ENCODE measurements at regions not wholly inside any gene's neighbourhood (a gene's known extent, or its start where the extent isn't known, plus 50 kb on each side); places are given as distances from the start of the nearest gene placed in this dataset.

- no peak for TF ChIP-seq POLR2A (IDR thresholded peaks at IDR 0.05)
- TF ChIP-seq POLR2AphosphoS5 (IDR thresholded peaks at IDR 0.05) = no peak
- no peak for TF ChIP-seq CTCF (IDR thresholded peaks at IDR 0.05)
- no peaks in the 10 kb centered on the region for H3K27me3 ChIP-seq (replicated peaks; ENCODE audit: insufficient read depth)
- WGBS = 89% methylated on average over 10 of the region's 10 CpGs
- no peak overlapping the region for H3K27ac ChIP-seq
- H3K9me3 ChIP-seq = no peaks in the 10 kb centered on the region
- H3K4me1 ChIP-seq (replicated peaks) = no peaks in the 10 kb centered on the region
- no peaks in the 10 kb centered on the region for H3K36me3 ChIP-seq
- no peak for DNase-seq (ENCODE audit: low spot score)
- H3K4me3 ChIP-seq = no peak overlapping the region
- intact Hi-C loops (cut with DNase I) = loop anchor here (10.0 kb wide), 1 partner anchor 201 kb away; the partner anchor contains the start of gene GADD45G
Measured at GRCh38 chr9:89805571-89806292, 200.9 kb downstream of the GADD45G start.

GRCh38 chr9:89806371-89807100 is 201.7 kb downstream of the GADD45G start:
- 86% methylated on average over 4 of the region's 4 CpGs for WGBS

GRCh38 chr9:89807101-89807395 is 202.2 kb downstream of the GADD45G start:
- no peaks in the 10 kb centered on the region for H3K9me3 ChIP-seq
- H3K4me3 ChIP-seq = no peak overlapping the region
- H3K36me3 ChIP-seq = no peaks in the 10 kb centered on the region
- 99% methylated on average over 5 of the region's 5 CpGs for WGBS
- TF ChIP-seq POLR2AphosphoS5 (IDR thresholded peaks at IDR 0.05) (no peak), POLR2A (IDR thresholded peaks at IDR 0.05) (no peak), CTCF (IDR thresholded peaks at IDR 0.05) (no peak)
- intact Hi-C loops (cut with DNase I) = loop anchor here (10.0 kb wide), 1 partner anchor 202 kb away; the partner anchor contains the start of gene GADD45G
- no peaks in the 10 kb centered on the region for H3K4me1 ChIP-seq (replicated peaks)
- DNase-seq (ENCODE audit: low spot score) = no peak
- H3K27ac ChIP-seq = no peak overlapping the region
- no peaks in the 10 kb centered on the region for H3K27me3 ChIP-seq (replicated peaks; ENCODE audit: insufficient read depth)

More at GRCh38 chr9:89806371-89807100, 201.7 kb downstream of the GADD45G start:
- TF ChIP-seq CTCF (IDR thresholded peaks at IDR 0.05) (no peak), POLR2A (IDR thresholded peaks at IDR 0.05) (no peak), POLR2AphosphoS5 (IDR thresholded peaks at IDR 0.05) (no peak)
- Histone ChIP-seq H3K4me3 (no peak overlapping the region), H3K4me1 (replicated peaks) (no peaks in the 10 kb centered on the region), H3K27ac (no peak overlapping the region), H3K36me3 (no peaks in the 10 kb centered on the region), H3K27me3 (replicated peaks; ENCODE audit: insufficient read depth) (no peaks in the 10 kb centered on the region), H3K9me3 (no peaks in the 10 kb centered on the region)
- no peak for DNase-seq (ENCODE audit: low spot score)
- intact Hi-C loops (cut with DNase I) = loop anchor here (10.0 kb wide), 1 partner anchor 202 kb away; the partner anchor contains the start of gene GADD45G

- DNase-seq (ENCODE audit: low spot score) = no peak
- TF ChIP-seq POLR2A (IDR thresholded peaks at IDR 0.05) = no peak
- TF ChIP-seq CTCF (IDR thresholded peaks at IDR 0.05) = no peak
- TF ChIP-seq POLR2AphosphoS5 (IDR thresholded peaks at IDR 0.05) = no peak
- intact Hi-C loops (cut with DNase I) = loop anchor here (10.0 kb wide), 1 partner anchor 203 kb away; the partner anchor contains the start of gene GADD45G
- Histone ChIP-seq H3K27ac (no peak overlapping the region), H3K4me1 (replicated peaks) (no peaks in the 10 kb centered on the region), H3K4me3 (no peak overlapping the region), H3K36me3 (no peaks in the 10 kb centered on the region), H3K9me3 (no peaks in the 10 kb centered on the region), H3K27me3 (replicated peaks; ENCODE audit: insufficient read depth) (no peaks in the 10 kb centered on the region)
- WGBS = 84% methylated on average over 2 of the region's 2 CpGs
Measured at GRCh38 chr9:89807682-89808075, 202.9 kb downstream of the GADD45G start.
